ENCODE measurements at regions not wholly inside any gene's neighbourhood (a gene's known extent, or its start where the extent isn't known, plus 50 kb on each side); places are given as distances from the start of the nearest gene placed in this dataset.

DNA sequence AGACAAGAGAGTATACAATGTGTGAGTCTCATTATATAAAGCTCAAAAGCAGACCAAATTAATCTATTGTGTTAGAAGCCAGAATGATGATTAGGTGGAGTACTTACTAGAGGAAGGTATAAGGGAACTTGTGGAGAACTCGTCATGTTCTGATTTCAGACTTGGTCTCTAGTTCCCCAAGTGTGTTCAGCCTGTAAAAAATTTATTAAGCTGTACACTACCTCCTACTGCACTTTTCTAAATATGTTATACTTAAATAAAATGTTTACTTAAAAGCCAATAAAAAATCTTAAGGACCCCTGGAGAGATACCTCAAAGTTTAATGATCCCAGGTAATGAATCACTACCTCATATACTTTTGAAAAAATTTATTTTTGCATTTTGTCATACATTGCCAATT, 130.4 kb upstream of the PLCB4 start:
- TF ChIP-seq POLR2A (IDR thresholded peaks at IDR 0.05), result no peak
- TF ChIP-seq, protein P1, sequence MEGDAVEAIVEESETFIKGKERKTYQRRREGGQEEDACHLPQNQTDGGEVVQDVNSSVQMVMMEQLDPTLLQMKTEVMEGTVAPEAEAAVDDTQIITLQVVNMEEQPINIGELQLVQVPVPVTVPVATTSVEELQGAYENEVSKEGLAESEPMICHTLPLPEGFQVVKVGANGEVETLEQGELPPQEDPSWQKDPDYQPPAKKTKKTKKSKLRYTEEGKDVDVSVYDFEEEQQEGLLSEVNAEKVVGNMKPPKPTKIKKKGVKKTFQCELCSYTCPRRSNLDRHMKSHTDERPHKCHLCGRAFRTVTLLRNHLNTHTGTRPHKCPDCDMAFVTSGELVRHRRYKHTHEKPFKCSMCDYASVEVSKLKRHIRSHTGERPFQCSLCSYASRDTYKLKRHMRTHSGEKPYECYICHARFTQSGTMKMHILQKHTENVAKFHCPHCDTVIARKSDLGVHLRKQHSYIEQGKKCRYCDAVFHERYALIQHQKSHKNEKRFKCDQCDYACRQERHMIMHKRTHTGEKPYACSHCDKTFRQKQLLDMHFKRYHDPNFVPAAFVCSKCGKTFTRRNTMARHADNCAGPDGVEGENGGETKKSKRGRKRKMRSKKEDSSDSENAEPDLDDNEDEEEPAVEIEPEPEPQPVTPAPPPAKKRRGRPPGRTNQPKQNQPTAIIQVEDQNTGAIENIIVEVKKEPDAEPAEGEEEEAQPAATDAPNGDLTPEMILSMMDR (IDR thresholded peaks at IDR 0.05), result no peak

Data from breast epithelium (tissue), 3 donors.